GM10266 (cell line): ENCODE measurements at regions not wholly inside any gene's neighbourhood (a gene's known extent, or its start where the extent isn't known, plus 50 kb on each side); places are given as distances from the start of the nearest gene placed in this dataset.

Source experiments
- DNase-seq: peaks from one replicate; pipeline ENCODE4 v3.0.0; 2012; ENCODE audit errors: extremely low spot score
- TF ChIP-seq, protein P1 (sequence below): IDR thresholded peaks from 2 replicates; pipeline ENCODE4 v1.5.1; 2012; ENCODE audit warnings: mild to moderate bottlenecking, low read depth; ENCODE audit not compliant: control insufficient read depth, insufficient read depth; ENCODE audit errors: missing control alignments

GRCh38 chr5:3911111-3911510, 315.5 kb downstream of the IRX1 start:
- DNase-seq, result no peak
- TF ChIP-seq, protein P1, sequence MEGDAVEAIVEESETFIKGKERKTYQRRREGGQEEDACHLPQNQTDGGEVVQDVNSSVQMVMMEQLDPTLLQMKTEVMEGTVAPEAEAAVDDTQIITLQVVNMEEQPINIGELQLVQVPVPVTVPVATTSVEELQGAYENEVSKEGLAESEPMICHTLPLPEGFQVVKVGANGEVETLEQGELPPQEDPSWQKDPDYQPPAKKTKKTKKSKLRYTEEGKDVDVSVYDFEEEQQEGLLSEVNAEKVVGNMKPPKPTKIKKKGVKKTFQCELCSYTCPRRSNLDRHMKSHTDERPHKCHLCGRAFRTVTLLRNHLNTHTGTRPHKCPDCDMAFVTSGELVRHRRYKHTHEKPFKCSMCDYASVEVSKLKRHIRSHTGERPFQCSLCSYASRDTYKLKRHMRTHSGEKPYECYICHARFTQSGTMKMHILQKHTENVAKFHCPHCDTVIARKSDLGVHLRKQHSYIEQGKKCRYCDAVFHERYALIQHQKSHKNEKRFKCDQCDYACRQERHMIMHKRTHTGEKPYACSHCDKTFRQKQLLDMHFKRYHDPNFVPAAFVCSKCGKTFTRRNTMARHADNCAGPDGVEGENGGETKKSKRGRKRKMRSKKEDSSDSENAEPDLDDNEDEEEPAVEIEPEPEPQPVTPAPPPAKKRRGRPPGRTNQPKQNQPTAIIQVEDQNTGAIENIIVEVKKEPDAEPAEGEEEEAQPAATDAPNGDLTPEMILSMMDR, result no peak

DNA sequence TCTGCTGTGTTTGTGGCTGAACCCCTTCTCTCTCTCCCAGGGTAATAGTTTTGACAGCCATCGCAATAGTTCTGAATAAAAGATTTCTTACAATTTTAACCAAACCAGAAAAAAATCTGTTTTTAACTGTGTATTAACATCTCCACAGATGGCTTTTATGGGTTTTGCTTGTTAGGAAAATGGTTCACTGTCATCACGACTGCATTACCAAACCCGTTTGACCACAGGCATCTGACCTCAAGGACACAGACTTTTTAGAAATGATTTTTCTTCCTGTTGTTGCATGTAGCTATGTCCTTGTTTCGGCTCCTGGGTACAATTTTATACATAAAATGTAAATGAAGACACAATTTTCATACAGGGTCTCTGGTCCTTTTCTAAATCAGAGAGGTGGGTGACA, 316.1 kb downstream of the IRX1 start:
- DNase-seq, result no peak
- TF ChIP-seq, protein P1, result no peak

DNA sequence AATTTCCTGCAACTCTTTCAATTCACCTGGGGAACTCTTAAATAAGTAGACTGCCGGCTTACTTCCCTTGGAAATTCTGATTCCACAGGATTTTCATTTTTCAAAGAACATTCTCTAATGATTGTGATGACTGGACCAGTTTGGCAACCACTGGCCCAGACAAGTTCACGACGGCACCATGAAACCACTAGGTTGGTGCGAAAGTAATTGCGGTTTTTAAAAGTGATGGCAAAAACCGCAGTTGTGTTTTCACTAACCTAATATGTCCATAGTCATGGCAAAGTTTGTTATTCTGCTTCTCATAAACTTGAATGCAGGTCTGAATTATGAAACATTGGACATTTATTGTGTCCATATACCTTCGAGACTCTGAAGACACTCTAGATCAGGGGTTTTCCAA, 317.2 kb downstream of the IRX1 start:
- TF ChIP-seq, protein P1, result no peak
- DNase-seq, result no peak

- no peak for DNase-seq
- TF ChIP-seq, protein P1, result no peak
Observed at GRCh38 chr5:3913279-3913678, 317.6 kb downstream of the IRX1 start.

DNA sequence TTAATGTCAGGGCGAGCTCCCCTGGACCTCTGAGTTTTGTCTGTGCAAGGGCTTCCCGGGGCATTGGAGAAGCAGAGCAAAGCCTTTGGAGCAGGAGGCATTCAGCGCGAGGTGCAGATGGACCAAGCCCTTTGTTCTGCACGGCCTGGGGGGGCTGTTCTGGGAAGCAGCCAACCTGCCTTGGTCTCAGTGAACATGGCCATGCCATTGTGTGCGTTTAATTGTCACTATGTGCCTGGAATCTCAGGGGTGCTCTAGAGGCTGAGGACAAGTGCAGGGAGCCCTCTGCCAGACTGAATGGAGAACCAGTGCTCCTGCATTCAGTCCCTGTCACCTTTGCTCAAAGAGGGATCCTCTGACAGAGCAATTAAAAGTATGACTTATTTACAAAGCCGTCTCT, 329.4 kb downstream of the IRX1 start:
- TF ChIP-seq, protein P1, result no peak
- no peak for DNase-seq

DNA sequence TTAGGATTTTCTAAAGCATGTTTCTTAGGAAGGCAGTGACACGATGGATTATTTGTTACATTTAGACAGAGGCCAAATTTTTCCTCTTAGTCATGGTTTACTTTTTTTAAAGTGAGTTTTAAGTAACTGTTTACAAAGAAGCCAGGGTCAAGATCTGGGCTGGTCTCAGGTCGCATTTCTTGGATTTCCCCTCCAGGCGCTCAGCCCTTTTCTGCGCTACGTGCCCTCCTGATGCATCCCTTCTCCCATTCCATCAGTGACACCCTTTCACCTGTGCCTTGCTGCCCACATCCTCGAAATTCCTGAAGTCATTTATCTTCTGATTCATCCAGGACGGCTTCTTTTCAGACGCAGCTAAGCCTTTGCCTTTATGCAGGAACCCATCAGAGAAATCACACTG, 330.3 kb downstream of the IRX1 start:
- TF ChIP-seq, protein P1, result no peak

GRCh38 chr5:3929799-3930198, 334.2 kb downstream of the IRX1 start:
- no peak for DNase-seq
- TF ChIP-seq, protein P1, result no peak

More for the DNA sequence above, 330.3 kb downstream of the IRX1 start:
- DNase-seq, result no peak
